ENCODE measurements at regions not wholly inside any gene's neighbourhood (a gene's known extent, or its start where the extent isn't known, plus 50 kb on each side); places are given as distances from the start of the nearest gene placed in this dataset.

DNA sequence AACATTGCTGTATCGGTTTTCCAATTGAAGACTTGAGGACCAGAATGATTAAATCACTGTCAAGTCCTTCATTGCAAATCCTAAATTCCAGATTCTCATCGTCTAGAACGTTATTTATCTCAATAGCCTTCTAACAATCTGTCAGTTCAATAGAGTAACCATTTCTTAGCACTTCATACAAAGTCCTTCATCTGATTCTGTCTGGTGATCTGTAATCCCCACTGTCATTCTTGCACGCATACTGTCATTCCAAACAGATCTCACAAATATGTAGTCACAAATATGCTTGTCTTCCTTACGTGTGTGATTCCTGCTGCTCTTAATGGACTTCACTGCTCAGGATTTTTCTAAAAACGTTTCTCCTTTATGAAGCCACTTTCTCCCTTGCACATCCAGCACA lies 1197.5 kb downstream of the EFNB2 start:
- in situ Hi-C loops (cut with MboI; ENCODE audit: low sequenced_read_pairs) (loop anchor here (25.0 kb wide), 1 partner anchor 1199 kb away; the partner anchor contains the start of gene EFNB2), dilution Hi-C loops (cut with HindIII; ENCODE audit: low sequenced_read_pairs, unreplicated experiment) (no loop called here), intact Hi-C loops (cut with micrococcal nuclease) (loop anchor here (5.0 to 10.0 kb wide), 3 partner anchors 104 to 1194 kb away; no protein-coding TSS in a partner anchor)
- Histone ChIP-seq H4K20me1 (ENCODE audit: insufficient read depth, low read length) (no peaks in the 10 kb centered on the region), H3K14ac (replicated peaks; ENCODE audit: low read depth, low read length) (peak overlapping the region; percentile 78), H4K8ac (ENCODE audit: low read depth in 2 of 2, low read length in 2 of 2) (peak overlapping the region; percentile 2 to 87; a peak in 3 of 4 replicates), H2AK9ac (replicated peaks; ENCODE audit: low read depth, low read length, poor library complexity) (no peak overlapping the region), H4K5ac (ENCODE audit: low read depth, low read length) (peak overlapping the region; percentile 3; the same call in 1 of the 2 replicates), H3K56ac (ENCODE audit: extremely low read depth, insufficient read depth, low read length) (peak overlapping the region; percentile 36; the same call in 1 of the 2 replicates), H2BK20ac (ENCODE audit: low read depth, low read length) (peak overlapping the region; percentile 97), H3K9me1 (ENCODE audit: insufficient read depth, low read length) (peaks cover 12% of the 10 kb centered on the region), H3K27me3 (ENCODE audit: control insufficient read depth, insufficient read depth, low read length) (no peaks in the 10 kb centered on the region), H2BK15ac (ENCODE audit: low read depth, low read length) (peak overlapping the region; percentile 69), H3K9me3 (ENCODE audit: control insufficient read depth, insufficient read depth, low read length) (no peaks in the 10 kb centered on the region), H3K9ac (ENCODE audit: low read depth, low read length) (no peak overlapping the region; the same call in 1 of the 2 replicates), H2BK5ac (ENCODE audit: low read depth, low read length, poor library complexity, severe bottlenecking) (peak overlapping the region; percentile 74), H3K4ac (ENCODE audit: low read depth, low read length) (peak overlapping the region; percentile 79), H3K18ac (ENCODE audit: low read depth, low read length) (peak overlapping the region; percentile 36; the same call in 1 of the 2 replicates), H3K4me1 (ENCODE audit: control insufficient read depth, insufficient read depth, low read length) (peaks cover 18% of the 10 kb centered on the region), H3K36me3 (ENCODE audit: control insufficient read depth, insufficient read depth, low read length) (no peaks in the 10 kb centered on the region), H3K27ac (ENCODE audit: insufficient read depth, low read length) (no peak overlapping the region; the same call in 1 of the 2 replicates), H4K91ac (ENCODE audit: insufficient read depth, low read depth, low read length) (peak overlapping the region; percentile 87), H3K79me1 (ENCODE audit: low read depth in 1 of 2, low read length in 2 of 2) (no peaks in the 10 kb centered on the region), H3K23ac (ENCODE audit: low read depth, low read length) (peak overlapping the region; percentile 73), H2BK120ac (ENCODE audit: low read depth, low read length) (peak overlapping the region; percentile 94), H2AFZ (replicated peaks; ENCODE audit: low read length, poor library complexity) (peak overlapping the region; percentile 66), H3K4me3 (ENCODE audit: insufficient read depth, low read depth, low read length) (no peak overlapping the region), H3K4me2 (ENCODE audit: low read depth, low read length) (peak overlapping the region; percentile 57; the same call in 1 of the 2 replicates), H2AK5ac (ENCODE audit: low read depth, low read length) (peak overlapping the region; percentile 72)
- BruUV-seq (replicated peaks) = no TSS peak
- 4% methylated on average over 3 of the region's 6 CpGs; no CpG with 5 or more reads in 1 of the 2 experiments for WGBS, 2 experiments (ENCODE audit: extremely low coverage in 2 of 2, insufficient read length in 1 of 2)
- DNase-seq = no peak
- TF ChIP-seq BHLHE40 (IDR thresholded peaks at IDR 0.05; ENCODE audit: low read depth, low read length) (no peak), RFX5 (IDR thresholded peaks at IDR 0.05; ENCODE audit: low read depth, low read length) (no peak), CEBPB (IDR thresholded peaks at IDR 0.05; ENCODE audit: low read depth, low read length) (no peak), RCOR1 (IDR thresholded peaks at IDR 0.05; ENCODE audit: insufficient replicate concordance, low read length) (no peak), FOS (IDR thresholded peaks at IDR 0.05; ENCODE audit: low read depth, low read length) (no peak), MAZ (IDR thresholded peaks at IDR 0.05; ENCODE audit: borderline replicate concordance, low read depth, low read length) (no peak), SMC3 (IDR thresholded peaks at IDR 0.05; ENCODE audit: low read depth, low read length) (no peak), MAFK (IDR thresholded peaks at IDR 0.05; ENCODE audit: low read depth, low read length) (no peak), MXI1 (IDR thresholded peaks at IDR 0.05; ENCODE audit: borderline replicate concordance, low read depth, low read length) (no peak), CHD1 (IDR thresholded peaks at IDR 0.05; ENCODE audit: low read depth, low read length) (no peak), POLR2A (IDR thresholded peaks at IDR 0.05; ENCODE audit: low read depth, low read length) (no peak), NFE2L2 (IDR thresholded peaks at IDR 0.05; ENCODE audit: low read depth, low read length) (no peak), RAD21 (IDR thresholded peaks at IDR 0.05; ENCODE audit: low read length) (no peak)
- TF ChIP-seq, protein P1, sequence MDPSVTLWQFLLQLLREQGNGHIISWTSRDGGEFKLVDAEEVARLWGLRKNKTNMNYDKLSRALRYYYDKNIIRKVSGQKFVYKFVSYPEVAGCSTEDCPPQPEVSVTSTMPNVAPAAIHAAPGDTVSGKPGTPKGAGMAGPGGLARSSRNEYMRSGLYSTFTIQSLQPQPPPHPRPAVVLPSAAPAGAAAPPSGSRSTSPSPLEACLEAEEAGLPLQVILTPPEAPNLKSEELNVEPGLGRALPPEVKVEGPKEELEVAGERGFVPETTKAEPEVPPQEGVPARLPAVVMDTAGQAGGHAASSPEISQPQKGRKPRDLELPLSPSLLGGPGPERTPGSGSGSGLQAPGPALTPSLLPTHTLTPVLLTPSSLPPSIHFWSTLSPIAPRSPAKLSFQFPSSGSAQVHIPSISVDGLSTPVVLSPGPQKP (IDR thresholded peaks at IDR 0.05; ENCODE audit: borderline replicate concordance, low read depth, low read length) = no peak
- TF ChIP-seq, protein P2, sequence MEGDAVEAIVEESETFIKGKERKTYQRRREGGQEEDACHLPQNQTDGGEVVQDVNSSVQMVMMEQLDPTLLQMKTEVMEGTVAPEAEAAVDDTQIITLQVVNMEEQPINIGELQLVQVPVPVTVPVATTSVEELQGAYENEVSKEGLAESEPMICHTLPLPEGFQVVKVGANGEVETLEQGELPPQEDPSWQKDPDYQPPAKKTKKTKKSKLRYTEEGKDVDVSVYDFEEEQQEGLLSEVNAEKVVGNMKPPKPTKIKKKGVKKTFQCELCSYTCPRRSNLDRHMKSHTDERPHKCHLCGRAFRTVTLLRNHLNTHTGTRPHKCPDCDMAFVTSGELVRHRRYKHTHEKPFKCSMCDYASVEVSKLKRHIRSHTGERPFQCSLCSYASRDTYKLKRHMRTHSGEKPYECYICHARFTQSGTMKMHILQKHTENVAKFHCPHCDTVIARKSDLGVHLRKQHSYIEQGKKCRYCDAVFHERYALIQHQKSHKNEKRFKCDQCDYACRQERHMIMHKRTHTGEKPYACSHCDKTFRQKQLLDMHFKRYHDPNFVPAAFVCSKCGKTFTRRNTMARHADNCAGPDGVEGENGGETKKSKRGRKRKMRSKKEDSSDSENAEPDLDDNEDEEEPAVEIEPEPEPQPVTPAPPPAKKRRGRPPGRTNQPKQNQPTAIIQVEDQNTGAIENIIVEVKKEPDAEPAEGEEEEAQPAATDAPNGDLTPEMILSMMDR (conservative IDR thresholded peaks at IDR 0.05; ENCODE audit: low read depth, low read length) = no peak
- TF ChIP-seq, protein P3, sequence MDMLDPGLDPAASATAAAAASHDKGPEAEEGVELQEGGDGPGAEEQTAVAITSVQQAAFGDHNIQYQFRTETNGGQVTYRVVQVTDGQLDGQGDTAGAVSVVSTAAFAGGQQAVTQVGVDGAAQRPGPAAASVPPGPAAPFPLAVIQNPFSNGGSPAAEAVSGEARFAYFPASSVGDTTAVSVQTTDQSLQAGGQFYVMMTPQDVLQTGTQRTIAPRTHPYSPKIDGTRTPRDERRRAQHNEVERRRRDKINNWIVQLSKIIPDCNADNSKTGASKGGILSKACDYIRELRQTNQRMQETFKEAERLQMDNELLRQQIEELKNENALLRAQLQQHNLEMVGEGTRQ (IDR thresholded peaks at IDR 0.05; ENCODE audit: low read depth, low read length) = no peak
- ATAC-seq (ENCODE audit: low read depth) = peak; percentile 5
- ChIA-PET POLR2A (ENCODE audit: unreplicated experiment) (no interaction called here), CTCF (interaction anchor here (1.1 kb wide), 1 partner anchor 168 kb away, joined by 3 read pairs; no protein-coding TSS in a partner anchor)

All from IMR-90 (cell line).